HepG2 (cell line): ENCODE measurements at regions not wholly inside any gene's neighbourhood (a gene's known extent, or its start where the extent isn't known, plus 50 kb on each side); places are given as distances from the start of the nearest gene placed in this dataset.

ENCODE experiments used
- ATAC-seq: fragments of 200-7000 bp; cut with Tn5 transposase; 3 replicates; pipeline ENCODE4 v1.9.1; 2020; ENCODE audit warnings: mild to moderate bottlenecking, moderate library complexity
- BruUV-seq: library from RNA; stranded (reverse); fragments of 400-500 nt; replicated peaks from 2 replicates; lab custom pipeline; 2021; lab: Mats Ljungman, UMichigan
- CTCF ChIA-PET: fragments of 300-600 bp; formaldehyde crosslinking; extraction: SDS; loops from one replicate; lab custom pipeline; 2021; ENCODE audit warnings: low total read pairs, inconsistent platforms, low intra/inter-chr PET ratio; lab: Yijun Ruan, JAX
- POLR2A ChIA-PET: fragments of 350-600 bp; sonication (Branson Sonifier 250); formaldehyde crosslinking; loops from one replicate; lab custom pipeline; 2020; ENCODE audit warnings: antibody characterized with exemption, inconsistent platforms; lab: Yijun Ruan, JAX
- DNase-seq: peaks from one replicate; pipeline ENCODE4 v3.0.0-alpha.2; 2015; ENCODE audit warnings: low spot score
- FAIRE-seq: peaks from 3 replicates; lab custom pipeline; 2011; peaks lifted over from hg19 to GRCh38; lab: Jason Lieb, UNC
- H2AFZ ChIP-seq: one replicate; pipeline ENCODE4 v1.6.1; 2011; ENCODE audit warnings: low read length, inconsistent platforms
- H3K27ac ChIP-seq: fragments of 300-600 bp; 3 replicates; pipeline ENCODE4 v1.8.0; 2011; ENCODE audit warnings: mixed run types, mild to moderate bottlenecking, mixed read lengths, low read length, inconsistent platforms; ENCODE audit not compliant: insufficient read depth; ENCODE audit errors: extremely low read length
- H3K27me3 ChIP-seq, 2 experiments: fragments of 200-600 bp in 1 of 2; 2 replicates in 1 of 2; 3 replicates in 1 of 2; pipeline versions ENCODE4 v1.6.0 to v1.8.0; 2011; ENCODE audit warnings: low read length in 2 of 2, mild to moderate bottlenecking in 2 of 2, moderate library complexity in 2 of 2, inconsistent platforms in 1 of 2; ENCODE audit not compliant: insufficient read depth in 2 of 2, control insufficient read depth in 1 of 2
- H3K36me3 ChIP-seq, 2 experiments: fragments of 200-600 bp in 1 of 2; replicated peaks in 1 of 2; 2 replicates in 1 of 2; 3 replicates in 1 of 2; pipeline versions ENCODE4 v1.5.1 to v1.8.0; 2011; ENCODE audit warnings: low read length in 2 of 2, inconsistent platforms in 1 of 2; ENCODE audit not compliant: insufficient read depth in 2 of 2, control insufficient read depth in 1 of 2
- H3K4me1 ChIP-seq: 2 replicates; pipeline ENCODE4 v1.5.1; 2012; ENCODE audit warnings: low read length, inconsistent platforms; ENCODE audit not compliant: insufficient read depth
- H3K4me2 ChIP-seq: 2 replicates; pipeline ENCODE4 v1.6.0; 2011; ENCODE audit warnings: low read depth, low read length, inconsistent platforms
- H3K4me3 ChIP-seq, 3 experiments: fragments of 200-600 bp in 1 of 3; sonication (generic), shearing (Covaris generic) in 1 of 3; replicated peaks in 1 of 3; 2 replicates each; pipeline ENCODE4 v1.5.1; 2011 to 2016; ENCODE audit warnings: low read length in 3 of 3, inconsistent platforms in 2 of 3, low read depth in 2 of 3, mild to moderate bottlenecking in 2 of 3, control low read depth in 1 of 3, mixed read lengths in 1 of 3; ENCODE audit not compliant: insufficient read depth in 1 of 3
- H3K79me2 ChIP-seq: one replicate; pipeline ENCODE4 v1.6.1; 2011; ENCODE audit warnings: low read length, inconsistent platforms; ENCODE audit not compliant: insufficient read depth
- H3K9ac ChIP-seq: 2 replicates; pipeline ENCODE4 v1.6.0; 2011; ENCODE audit warnings: mild to moderate bottlenecking, low read depth, low read length, inconsistent platforms; ENCODE audit not compliant: insufficient read depth
- H3K9me3 ChIP-seq: 2 replicates; pipeline ENCODE4 v1.5.1; 2012; ENCODE audit warnings: mild to moderate bottlenecking, low read length
- H4K20me1 ChIP-seq: 2 replicates; pipeline ENCODE4 v1.6.0; 2011; ENCODE audit warnings: inconsistent platforms, mild to moderate bottlenecking, low read length, moderate library complexity; ENCODE audit not compliant: insufficient read depth
- BRD4 ChIP-seq: sonication (generic); formaldehyde crosslinking; IDR thresholded peaks from 2 replicates; pipeline ENCODE4 v1.4.0; 2020; ENCODE audit warnings: missing genetic modification reagents
- EEA1 ChIP-seq: sonication (generic); formaldehyde crosslinking; IDR thresholded peaks from 2 replicates; pipeline ENCODE4 v1.5.1; 2020; ENCODE audit warnings: mild to moderate bottlenecking, missing genetic modification reagents, borderline replicate concordance
- GTF3A ChIP-seq: sonication (generic); formaldehyde crosslinking; conservative IDR thresholded peaks from 2 replicates; pipeline ENCODE4 v1.4.0; 2020; ENCODE audit warnings: mild to moderate bottlenecking, missing genetic modification reagents
- HOXA9 ChIP-seq: sonication (generic); formaldehyde crosslinking; IDR thresholded peaks from 2 replicates; pipeline ENCODE4 v1.8.1; 2022; ENCODE audit warnings: missing genetic modification reagents, mild to moderate bottlenecking, moderate library complexity, borderline replicate concordance
- KLF9 ChIP-seq: IDR thresholded peaks from 2 replicates; pipeline ENCODE4 v1.6.1; 2016; ENCODE audit warnings: low read depth
- MED8 ChIP-seq: sonication (generic); formaldehyde crosslinking; IDR thresholded peaks from 2 replicates; pipeline ENCODE4 v1.8.1; 2023; ENCODE audit warnings: mild to moderate bottlenecking, missing genetic modification reagents; ENCODE audit not compliant: insufficient replicate concordance
- MTA3 ChIP-seq: sonication (generic); formaldehyde crosslinking; IDR thresholded peaks from 2 replicates; pipeline ENCODE4 v1.4.0; 2020; ENCODE audit warnings: missing genetic modification reagents
- MXI1 ChIP-seq: IDR thresholded peaks from 3 replicates; pipeline ENCODE4 v1.6.1; 2012; ENCODE audit warnings: low read depth, low read length, inconsistent platforms, borderline replicate concordance
- NR2F6 ChIP-seq, 2 experiments: IDR thresholded peaks; 2 replicates each; pipeline ENCODE4 v1.6.1; 2016; ENCODE audit warnings: antibody characterized with exemption in 1 of 2, mild to moderate bottlenecking in 1 of 2
- PRPF4 ChIP-seq: fragments of 200-400 bp; formaldehyde crosslinking; IDR thresholded peaks from 2 replicates; pipeline ENCODE4 v1.6.1; 2016; ENCODE audit warnings: low read length, low read depth; ENCODE audit not compliant: poor library complexity, severe bottlenecking
- RELA ChIP-seq: sonication (generic); formaldehyde crosslinking; IDR thresholded peaks from 2 replicates; pipeline ENCODE4 v1.4.0; 2020; ENCODE audit warnings: missing genetic modification reagents
- RFX3 ChIP-seq: IDR thresholded peaks from 2 replicates; pipeline ENCODE4 v1.6.1; 2016; ENCODE audit warnings: missing biosample characterization, missing genetic modification reagents
- RXRB ChIP-seq: IDR thresholded peaks from 2 replicates; pipeline ENCODE4 v1.6.1; 2016; ENCODE audit warnings: borderline replicate concordance, missing genetic modification reagents, missing compliant biosample characterization
- SATB2 ChIP-seq: sonication (generic); formaldehyde crosslinking; IDR thresholded peaks from 2 replicates; pipeline ENCODE4 v1.5.0; 2020; ENCODE audit warnings: missing genetic modification reagents
- ZFP41 ChIP-seq: sonication (generic); formaldehyde crosslinking; IDR thresholded peaks from 2 replicates; pipeline ENCODE4 v1.4.0; 2020; ENCODE audit warnings: mild to moderate bottlenecking, missing genetic modification reagents, borderline replicate concordance
- ZNF101 ChIP-seq: sonication (generic); formaldehyde crosslinking; IDR thresholded peaks from 2 replicates; pipeline ENCODE4 v1.4.0; 2020; ENCODE audit warnings: mild to moderate bottlenecking, low read depth, missing genetic modification reagents, borderline replicate concordance
- ZNF280B ChIP-seq: sonication (generic); formaldehyde crosslinking; IDR thresholded peaks from 2 replicates; pipeline ENCODE4 v1.5.0; 2020; ENCODE audit warnings: missing genetic modification reagents, mild to moderate bottlenecking, borderline replicate concordance
- ZNF564 ChIP-seq: sonication (generic); formaldehyde crosslinking; IDR thresholded peaks from 2 replicates; pipeline ENCODE4 v1.8.1; 2023; ENCODE audit warnings: mild to moderate bottlenecking, missing genetic modification reagents
- ZNF747 ChIP-seq: sonication (generic); formaldehyde crosslinking; IDR thresholded peaks from 2 replicates; pipeline ENCODE4 v1.8.1; 2023; ENCODE audit warnings: missing genetic modification reagents, mild to moderate bottlenecking, borderline replicate concordance
- ZNF879 ChIP-seq: sonication (generic); formaldehyde crosslinking; IDR thresholded peaks from 2 replicates; pipeline ENCODE4 v1.8.1; 2023; ENCODE audit warnings: missing genetic modification reagents
- WGBS: methylation state at CpG from one replicate; pipeline ENCODE4 v1.1.6; 2017; ENCODE audit warnings: low lambda C conversion rate; 5-methylcytosine and 5-hydroxymethylcytosine counted together
- in situ Hi-C: cut with HindIII; loops from 2 replicates; pipeline ENCODE4 v1.10.0; 2017; ENCODE audit warnings: low pct_unique_long_range_greater_than_20kb; ENCODE audit not compliant: extremely low pct_ligation_motif_present
- intact Hi-C: fragments of 100-400 bp; cut with micrococcal nuclease; formaldehyde crosslinking; loops from one replicate; pipeline ENCODE4 v1.10.0; 2022; ENCODE audit not compliant: unreplicated experiment
- TF ChIP-seq, protein P1 (sequence below): sonication (generic); formaldehyde crosslinking; IDR thresholded peaks from 2 replicates; pipeline ENCODE4 v1.9.0; 2021; ENCODE audit warnings: missing genetic modification reagents, mild to moderate bottlenecking, borderline replicate concordance
- TF ChIP-seq, protein P2 (sequence below): sonication (generic); formaldehyde crosslinking; conservative IDR thresholded peaks from 2 replicates; pipeline ENCODE4 v1.8.1; 2023; ENCODE audit warnings: missing genetic modification reagents

- Histone ChIP-seq H3K9ac (peak overlapping the region; percentile 68), H3K4me2 (peak overlapping the region; percentile 52), H3K36me3 (no peaks in the 10 kb centered on the region), H3K79me2 (no peaks in the 10 kb centered on the region), H2AFZ (no peak overlapping the region), H3K9me3 (no peaks in the 10 kb centered on the region), H4K20me1 (no peaks in the 10 kb centered on the region), H3K27me3 (no peaks in the 10 kb centered on the region), H3K27ac (peak overlapping the region; percentile 82), H3K4me1 (peaks cover 78% of the 10 kb centered on the region), H3K4me3 (peak overlapping the region in 2 of 3 experiments; percentile 21 to 39; a peak in 2 of 6 replicates)
- CTCF ChIA-PET: no interaction called here
- no TSS peak for BruUV-seq
- peak; percentile 93 for ATAC-seq
- POLR2A ChIA-PET: interaction anchor here (3.6 kb wide), 1 partner anchor 46 kb away, joined by 23 read pairs; no protein-coding TSS in a partner anchor
- in situ Hi-C loops: no loop called here
- intact Hi-C loops: loop anchor here (1.0 to 5.0 kb wide), 3 partner anchors 41 to 62 kb away; no protein-coding TSS in a partner anchor
- 1% methylated on average over 4 of the region's 4 CpGs for WGBS
- peak; percentile 75 for FAIRE-seq
- DNase-seq: peak; percentile 96
- TF ChIP-seq MXI1: peak; percentile 32; the same call in 1 of the 3 replicates
- no peak for TF ChIP-seq ZFP41 (CRISPR knock-in tag)
- TF ChIP-seq PRPF4: no peak
- TF ChIP-seq MED8 (CRISPR knock-in tag): peak; percentile 82
- no peak for TF ChIP-seq KLF9 (CRISPR knock-in tag)
- no peak for TF ChIP-seq RFX3 (CRISPR knock-in tag)
- peak; percentile 85 for TF ChIP-seq NR2F6 (IDR thresholded peaks at IDR 0.05)
- peak; percentile 81; the same call in 1 of the 2 replicates for TF ChIP-seq NR2F6 (CRISPR knock-in tag; IDR thresholded peaks at IDR 0.05)
- TF ChIP-seq ZNF101 (CRISPR knock-in tag): no peak
- TF ChIP-seq RELA (CRISPR knock-in tag): no peak
- peak; percentile 90 for TF ChIP-seq RXRB
- TF ChIP-seq, protein P1, sequence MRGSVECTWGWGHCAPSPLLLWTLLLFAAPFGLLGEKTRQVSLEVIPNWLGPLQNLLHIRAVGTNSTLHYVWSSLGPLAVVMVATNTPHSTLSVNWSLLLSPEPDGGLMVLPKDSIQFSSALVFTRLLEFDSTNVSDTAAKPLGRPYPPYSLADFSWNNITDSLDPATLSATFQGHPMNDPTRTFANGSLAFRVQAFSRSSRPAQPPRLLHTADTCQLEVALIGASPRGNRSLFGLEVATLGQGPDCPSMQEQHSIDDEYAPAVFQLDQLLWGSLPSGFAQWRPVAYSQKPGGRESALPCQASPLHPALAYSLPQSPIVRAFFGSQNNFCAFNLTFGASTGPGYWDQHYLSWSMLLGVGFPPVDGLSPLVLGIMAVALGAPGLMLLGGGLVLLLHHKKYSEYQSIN (CRISPR knock-in tag): no peak
- no peak for TF ChIP-seq HOXA9
- no peak for TF ChIP-seq EEA1 (CRISPR knock-in tag)
- TF ChIP-seq MTA3 (CRISPR knock-in tag): no peak
- no peak for TF ChIP-seq GTF3A (CRISPR knock-in tag)
- TF ChIP-seq ZNF879 (CRISPR knock-in tag): no peak
- TF ChIP-seq SATB2 (CRISPR knock-in tag): peak; percentile 41; the same call in 1 of the 2 replicates
- TF ChIP-seq, protein P2, sequence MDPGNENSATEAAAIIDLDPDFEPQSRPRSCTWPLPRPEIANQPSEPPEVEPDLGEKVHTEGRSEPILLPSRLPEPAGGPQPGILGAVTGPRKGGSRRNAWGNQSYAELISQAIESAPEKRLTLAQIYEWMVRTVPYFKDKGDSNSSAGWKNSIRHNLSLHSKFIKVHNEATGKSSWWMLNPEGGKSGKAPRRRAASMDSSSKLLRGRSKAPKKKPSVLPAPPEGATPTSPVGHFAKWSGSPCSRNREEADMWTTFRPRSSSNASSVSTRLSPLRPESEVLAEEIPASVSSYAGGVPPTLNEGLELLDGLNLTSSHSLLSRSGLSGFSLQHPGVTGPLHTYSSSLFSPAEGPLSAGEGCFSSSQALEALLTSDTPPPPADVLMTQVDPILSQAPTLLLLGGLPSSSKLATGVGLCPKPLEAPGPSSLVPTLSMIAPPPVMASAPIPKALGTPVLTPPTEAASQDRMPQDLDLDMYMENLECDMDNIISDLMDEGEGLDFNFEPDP (CRISPR knock-in tag): no peak
- TF ChIP-seq ZNF280B (CRISPR knock-in tag): no peak
- no peak for TF ChIP-seq BRD4 (CRISPR knock-in tag)
- no peak for TF ChIP-seq ZNF747 (CRISPR knock-in tag)
- TF ChIP-seq ZNF564: no peak
Measured at GRCh38 chr4:87911252-87911774, 64.2 kb upstream of the SPP1 start.
